ENCODE measurements at regions not wholly inside any gene's neighbourhood (a gene's known extent, or its start where the extent isn't known, plus 50 kb on each side); places are given as distances from the start of the nearest gene placed in this dataset.
A peak's percentile ranks its signal among the peaks of the same experiment; 100 is the strongest.
"Not testable (repeated sequence)": the region's sequence is repeated elsewhere in the genome, so short reads cannot be mapped to it uniquely, and the experiment has no call there.

- no peak for DNase-seq
These were observed 157.3 kb upstream of the TRPC6 start for GRCh38 chr11:101741061-101741460.

- DNase-seq, result no peak
These were observed 154.6 kb upstream of the TRPC6 start for GRCh38 chr11:101738452-101738851.

GRCh38 chr11:101729406-101730078 is 145.7 kb upstream of the TRPC6 start:
- DNase-seq, result no peak

GRCh38 chr11:101727451-101727850 is 143.6 kb upstream of the TRPC6 start:
- DNase-seq, result no peak

GRCh38 chr11:101726988-101727387 is 143.2 kb upstream of the TRPC6 start:
- DNase-seq, result no peak

GRCh38 chr11:101723371-101723770 is 139.6 kb upstream of the TRPC6 start:
- DNase-seq, result no peak

- DNase-seq, result peak; percentile 23
These were observed 137.5 kb upstream of the TRPC6 start for GRCh38 chr11:101721270-101721669.

- no peak for DNase-seq
These were observed 134.6 kb upstream of the TRPC6 start for GRCh38 chr11:101718402-101718801.

- DNase-seq, result no peak
These were observed 133.8 kb upstream of the TRPC6 start for GRCh38 chr11:101717619-101718018.

- DNase-seq, result no peak
These were observed 131.5 kb upstream of the TRPC6 start for GRCh38 chr11:101715281-101715680.

GRCh38 chr11:101707477-101707876 is 123.7 kb upstream of the TRPC6 start:
- no peak for DNase-seq

GRCh38 chr11:101706541-101706940 is 122.7 kb upstream of the TRPC6 start:
- no peak for DNase-seq

- DNase-seq, result no peak
These were observed 122.2 kb upstream of the TRPC6 start for GRCh38 chr11:101705972-101706371.

- not testable (repeated sequence) for DNase-seq
These were observed 111.1 kb upstream of the TRPC6 start for GRCh38 chr11:101694869-101695268.

- DNase-seq, result no peak
These were observed 109.2 kb upstream of the TRPC6 start for GRCh38 chr11:101692980-101693379.

- no peak for DNase-seq
These were observed 102.7 kb upstream of the TRPC6 start for GRCh38 chr11:101686514-101686913.

- DNase-seq, result no peak
These were observed 84.4 kb upstream of the TRPC6 start for GRCh38 chr11:101668236-101668635.

- DNase-seq, result no peak
These were observed 83.1 kb upstream of the TRPC6 start for GRCh38 chr11:101666916-101667315.

- DNase-seq, result no peak
These were observed 77.8 kb upstream of the TRPC6 start for GRCh38 chr11:101661559-101661958.
